IMR-90 (cell line): ENCODE measurements at regions not wholly inside any gene's neighbourhood (a gene's known extent, or its start where the extent isn't known, plus 50 kb on each side); places are given as distances from the start of the nearest gene placed in this dataset.

Experiments used
- ATAC-seq: fragments of 200-7000 bp; cut with Tn5 transposase; 2 replicates; pipeline ENCODE4 v1.9.1; 2020; ENCODE audit warnings: low read depth, mild to moderate bottlenecking, moderate library complexity
- BruUV-seq: library from RNA; stranded (reverse); fragments of 400-500 nt; replicated peaks from 2 replicates; lab custom pipeline; 2021; lab: Mats Ljungman, UMichigan
- CTCF ChIA-PET: fragments of 300-600 bp; formaldehyde crosslinking; extraction: SDS; loops from one replicate; lab custom pipeline; 2021; ENCODE audit warnings: antibody characterized with exemption; lab: Yijun Ruan, JAX
- POLR2A ChIA-PET: fragments of 300-600 bp; sonication (Branson Sonifier 250); formaldehyde crosslinking; loops from one replicate; lab custom pipeline; 2022; ENCODE audit warnings: antibody characterized with exemption; ENCODE audit not compliant: unreplicated experiment; lab: Charles Lee
- DNase-seq: peaks from one replicate; pipeline ENCODE4 v3.0.0; 2013
- H2AFZ ChIP-seq: replicated peaks from 2 replicates; pipeline ENCODE3; 2013; ENCODE audit warnings: low read length, mild to moderate bottlenecking; ENCODE audit not compliant: poor library complexity
- H2AK5ac ChIP-seq: 2 replicates; pipeline ENCODE4 v1.6.1; 2013; ENCODE audit warnings: low read depth, low read length, inconsistent platforms
- H2AK9ac ChIP-seq: replicated peaks from 2 replicates; pipeline ENCODE3; 2013; ENCODE audit warnings: mild to moderate bottlenecking, low read depth, low read length, moderate library complexity; ENCODE audit not compliant: poor library complexity
- H2BK120ac ChIP-seq: 2 replicates; pipeline ENCODE4 v1.6.1; 2013; ENCODE audit warnings: low read depth, low read length, inconsistent platforms
- H2BK15ac ChIP-seq: 3 replicates; pipeline ENCODE4 v1.6.1; 2013; ENCODE audit warnings: low read depth, low read length, inconsistent platforms
- H2BK20ac ChIP-seq: 2 replicates; pipeline ENCODE4 v1.6.1; 2013; ENCODE audit warnings: low read depth, mild to moderate bottlenecking, inconsistent platforms, low read length, moderate library complexity
- H2BK5ac ChIP-seq: 2 replicates; pipeline ENCODE4 v1.6.1; 2013; ENCODE audit warnings: mild to moderate bottlenecking, low read depth, low read length, inconsistent platforms; ENCODE audit not compliant: poor library complexity, severe bottlenecking
- H3K14ac ChIP-seq: replicated peaks from 2 replicates; pipeline ENCODE4 v1.6.1; 2013; ENCODE audit warnings: low read depth, low read length, inconsistent platforms
- H3K18ac ChIP-seq: 2 replicates; pipeline ENCODE4 v1.6.1; 2013; ENCODE audit warnings: low read depth, low read length, control low read depth
- H3K23ac ChIP-seq: 2 replicates; pipeline ENCODE4 v1.6.1; 2013; ENCODE audit warnings: low read depth, low read length, inconsistent platforms
- H3K27ac ChIP-seq: 2 replicates; pipeline ENCODE4 v1.5.1; 2013; ENCODE audit warnings: mild to moderate bottlenecking, control low read depth, low read length; ENCODE audit not compliant: insufficient read depth
- H3K27me3 ChIP-seq: 2 replicates; pipeline ENCODE4 v1.6.1; 2013; ENCODE audit warnings: low read length; ENCODE audit not compliant: control insufficient read depth, insufficient read depth
- H3K36me3 ChIP-seq: 2 replicates; pipeline ENCODE4 v1.6.1; 2013; ENCODE audit warnings: low read length, mixed read lengths; ENCODE audit not compliant: control insufficient read depth, insufficient read depth
- H3K4ac ChIP-seq: 2 replicates; pipeline ENCODE4 v1.6.1; 2013; ENCODE audit warnings: low read depth, low read length, inconsistent platforms
- H3K4me1 ChIP-seq: 2 replicates; pipeline ENCODE4 v1.6.1; 2013; ENCODE audit warnings: low read length, mixed read lengths; ENCODE audit not compliant: control insufficient read depth, insufficient read depth
- H3K4me2 ChIP-seq: 2 replicates; pipeline ENCODE4 v1.6.1; 2013; ENCODE audit warnings: low read depth, mild to moderate bottlenecking, control low read depth, low read length, moderate library complexity
- H3K4me3 ChIP-seq: 2 replicates; pipeline ENCODE4 v1.5.1; 2013; ENCODE audit warnings: low read depth, mild to moderate bottlenecking, control low read depth, low read length, moderate library complexity; ENCODE audit not compliant: insufficient read depth
- H3K56ac ChIP-seq: 2 replicates; pipeline ENCODE4 v1.6.1; 2013; ENCODE audit warnings: low read length, inconsistent platforms; ENCODE audit not compliant: insufficient read depth; ENCODE audit errors: extremely low read depth
- H3K79me1 ChIP-seq, 2 experiments: 2 replicates each; pipeline ENCODE4 v1.6.1; 2013; ENCODE audit warnings: low read length in 2 of 2, inconsistent platforms in 1 of 2, low read depth in 1 of 2
- H3K9ac ChIP-seq: 2 replicates; pipeline ENCODE4 v1.6.1; 2013; ENCODE audit warnings: low read depth, low read length, control low read depth
- H3K9me1 ChIP-seq: 2 replicates; pipeline ENCODE4 v1.6.1; 2013; ENCODE audit warnings: low read length, inconsistent platforms; ENCODE audit not compliant: insufficient read depth
- H3K9me3 ChIP-seq: 2 replicates; pipeline ENCODE4 v1.6.1; 2013; ENCODE audit warnings: low read length; ENCODE audit not compliant: control insufficient read depth, insufficient read depth
- H4K20me1 ChIP-seq: 2 replicates; pipeline ENCODE4 v1.6.1; 2013; ENCODE audit warnings: low read length, inconsistent platforms; ENCODE audit not compliant: insufficient read depth
- H4K5ac ChIP-seq: 2 replicates; pipeline ENCODE4 v1.6.1; 2013; ENCODE audit warnings: mild to moderate bottlenecking, low read depth, low read length, control low read depth
- H4K8ac ChIP-seq, 2 experiments: 2 replicates each; pipeline ENCODE4 v1.6.1; 2013; ENCODE audit warnings: low read depth in 2 of 2, low read length in 2 of 2, control low read depth in 1 of 2, inconsistent platforms in 1 of 2
- H4K91ac ChIP-seq: 2 replicates; pipeline ENCODE4 v1.6.1; 2013; ENCODE audit warnings: low read depth, low read length, inconsistent platforms; ENCODE audit not compliant: insufficient read depth
- CEBPB ChIP-seq: IDR thresholded peaks from 2 replicates; pipeline ENCODE4 v1.6.1; 2012; ENCODE audit warnings: low read depth, low read length, improper control_type of control experiment
- ELK1 ChIP-seq: fragments of 150-350 bp; IDR thresholded peaks from 2 replicates; pipeline ENCODE4 v1.6.1; 2016; ENCODE audit warnings: low read depth, mild to moderate bottlenecking, low read length, moderate library complexity, borderline replicate concordance
- WGBS, 2 experiments: methylation state at CpG; one replicate each; pipeline versions ENCODE4 v1.1.5 to v1.1.7; 2013; ENCODE audit warnings: missing lambda C conversion rate in 2 of 2; ENCODE audit not compliant: insufficient read length in 1 of 2; ENCODE audit errors: extremely low coverage in 2 of 2; 5-methylcytosine and 5-hydroxymethylcytosine counted together
- dilution Hi-C: fragments of 300-500 bp; cut with HindIII; formaldehyde crosslinking; loops from one replicate; pipeline ENCODE4 v1.14.3; 2018; ENCODE audit warnings: low sequenced_read_pairs; ENCODE audit not compliant: unreplicated experiment
- in situ Hi-C: fragments of 300-500 bp; cut with MboI; formaldehyde crosslinking; loops from 3 replicates; pipeline ENCODE4 v1.14.3; 2019; ENCODE audit warnings: low sequenced_read_pairs, inconsistent platforms, mixed read lengths
- intact Hi-C: fragments of 100-400 bp; cut with micrococcal nuclease; formaldehyde crosslinking; loops from 2 replicates; pipeline ENCODE4 v1.10.0; 2022

DNA sequence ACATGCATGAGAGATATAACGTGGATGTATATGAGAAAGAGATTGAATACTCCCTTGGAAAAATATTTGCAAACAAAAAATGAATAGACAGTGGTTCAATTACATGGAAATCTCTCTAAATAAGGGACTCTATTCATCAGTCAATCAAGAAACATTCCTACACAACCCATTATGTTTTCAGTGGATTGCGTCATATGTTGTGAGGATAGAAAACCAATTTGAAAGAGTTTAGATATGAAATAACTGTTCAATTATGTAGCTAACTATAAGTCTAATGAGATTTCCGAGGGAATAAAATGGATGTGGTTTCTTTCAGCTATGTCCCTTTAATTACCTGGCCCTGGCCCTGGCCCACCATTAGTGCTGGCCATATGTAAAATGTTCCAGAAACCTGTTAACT, 86.7 kb upstream of the TMCO5A start:
- H3K27ac ChIP-seq = no peak overlapping the region
- H3K9me3 ChIP-seq = no peaks in the 10 kb centered on the region
- no peak overlapping the region for H2AK5ac ChIP-seq
- dilution Hi-C loops (no loop called here), in situ Hi-C loops (no loop called here), intact Hi-C loops (no loop called here)
- no peak overlapping the region for H3K14ac ChIP-seq
- no peak overlapping the region for H3K4me3 ChIP-seq
- no peaks in the 10 kb centered on the region for H3K79me1 ChIP-seq
- no peak overlapping the region for H4K8ac ChIP-seq
- H4K91ac ChIP-seq = no peak overlapping the region
- no peak overlapping the region for H2AK9ac ChIP-seq
- ATAC-seq = no peak
- no peaks in the 10 kb centered on the region for H3K27me3 ChIP-seq
- no peak overlapping the region for H3K4ac ChIP-seq
- H2BK20ac ChIP-seq = no peak overlapping the region
- H3K9me1 ChIP-seq = no peaks in the 10 kb centered on the region
- no CpG with 5 or more reads among the region's 3 CpGs for WGBS, 2 experiments
- H3K4me1 ChIP-seq = no peaks in the 10 kb centered on the region
- H3K18ac ChIP-seq = no peak overlapping the region
- BruUV-seq = no TSS peak
- H2BK120ac ChIP-seq = no peak overlapping the region
- H2AFZ ChIP-seq = no peak overlapping the region
- CTCF ChIA-PET = no interaction called here
- H3K36me3 ChIP-seq = no peaks in the 10 kb centered on the region
- H2BK15ac ChIP-seq = no peak overlapping the region
- no peak overlapping the region for H3K4me2 ChIP-seq
- H3K23ac ChIP-seq = no peak overlapping the region
- no peak overlapping the region for H4K5ac ChIP-seq
- no peaks in the 10 kb centered on the region for H4K20me1 ChIP-seq
- TF ChIP-seq CEBPB (peak; percentile 88), ELK1 (no peak)
- POLR2A ChIA-PET = no interaction called here
- no peak for DNase-seq
- H3K56ac ChIP-seq = no peak overlapping the region
- H2BK5ac ChIP-seq = no peak overlapping the region
- no peak overlapping the region for H3K9ac ChIP-seq
